ENCODE measurements at regions not wholly inside any gene's neighbourhood (a gene's known extent, or its start where the extent isn't known, plus 50 kb on each side); places are given as distances from the start of the nearest gene placed in this dataset.
"Not testable (repeated sequence)": the region's sequence is repeated elsewhere in the genome, so short reads cannot be mapped to it uniquely, and the experiment has no call there.

DNA sequence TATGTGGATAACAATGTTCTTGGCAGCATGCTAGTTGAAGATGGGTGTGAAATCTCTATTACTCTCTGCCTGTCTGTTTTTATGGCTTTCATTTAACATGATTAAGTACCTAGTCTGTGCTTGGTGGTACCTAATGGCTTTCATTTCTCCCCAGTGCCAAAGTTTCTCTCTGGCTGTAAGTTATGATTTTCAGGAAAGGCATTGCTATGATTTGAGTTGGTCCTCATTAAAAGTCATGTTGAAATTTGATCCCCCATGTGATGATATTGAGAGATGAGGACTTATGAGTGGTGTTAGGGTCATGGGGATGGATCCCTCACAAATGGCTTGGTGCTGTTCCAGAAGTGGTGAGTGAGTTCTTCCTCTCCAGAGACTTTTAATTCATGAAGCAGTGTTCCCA is 162.4 kb upstream of the IL15 start:
- no peaks in the 10 kb centered on the region for H3K27me3 Mint-ChIP-seq (ENCODE audit: low read depth)
- H3K4me3 Mint-ChIP-seq, result no peak overlapping the region
- no peak overlapping the region for H3K27ac Mint-ChIP-seq
- peaks cover 3% of the 10 kb centered on the region; the same call in 1 of the 2 replicates for H3K9me3 Mint-ChIP-seq
- ChIA-PET POLR2A (no interaction called here), CTCF (no interaction called here)
- DNase-seq (ENCODE audit: low spot score) (no peak), ATAC-seq (no peak)
- H3K36me3 Mint-ChIP-seq, result no peaks in the 10 kb centered on the region
- H3K4me1 Mint-ChIP-seq, result no peaks in the 10 kb centered on the region
- TF ChIP-seq GABPB1 (CRISPR knock-in tag; IDR thresholded peaks at IDR 0.05) (no peak), MXD4 (CRISPR knock-in tag; IDR thresholded peaks at IDR 0.05; ENCODE audit: borderline replicate concordance) (no peak), ZNF232 (CRISPR knock-in tag; IDR thresholded peaks at IDR 0.05) (no peak), RELA (CRISPR knock-in tag; IDR thresholded peaks at IDR 0.05; ENCODE audit: borderline replicate concordance) (no peak), ZNF121 (CRISPR knock-in tag; IDR thresholded peaks at IDR 0.05) (no peak), GTF2I (CRISPR knock-in tag; conservative IDR thresholded peaks at IDR 0.05) (no peak), MYBL2 (CRISPR knock-in tag; IDR thresholded peaks at IDR 0.05) (no peak), FOXK1 (CRISPR knock-in tag; IDR thresholded peaks at IDR 0.05) (no peak), TEAD1 (CRISPR knock-in tag; IDR thresholded peaks at IDR 0.05) (no peak), NFE2L1 (CRISPR knock-in tag; IDR thresholded peaks at IDR 0.05) (no peak), ZNF423 (CRISPR knock-in tag; IDR thresholded peaks at IDR 0.05) (no peak), CREM (CRISPR knock-in tag; IDR thresholded peaks at IDR 0.05) (no peak), GRHL2 (CRISPR knock-in tag; IDR thresholded peaks at IDR 0.05; ENCODE audit: insufficient replicate concordance, severe bottlenecking) (no peak)
- TF ChIP-seq, protein P1, sequence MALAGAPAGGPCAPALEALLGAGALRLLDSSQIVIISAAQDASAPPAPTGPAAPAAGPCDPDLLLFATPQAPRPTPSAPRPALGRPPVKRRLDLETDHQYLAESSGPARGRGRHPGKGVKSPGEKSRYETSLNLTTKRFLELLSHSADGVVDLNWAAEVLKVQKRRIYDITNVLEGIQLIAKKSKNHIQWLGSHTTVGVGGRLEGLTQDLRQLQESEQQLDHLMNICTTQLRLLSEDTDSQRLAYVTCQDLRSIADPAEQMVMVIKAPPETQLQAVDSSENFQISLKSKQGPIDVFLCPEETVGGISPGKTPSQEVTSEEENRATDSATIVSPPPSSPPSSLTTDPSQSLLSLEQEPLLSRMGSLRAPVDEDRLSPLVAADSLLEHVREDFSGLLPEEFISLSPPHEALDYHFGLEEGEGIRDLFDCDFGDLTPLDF (CRISPR knock-in tag; IDR thresholded peaks at IDR 0.05), result no peak
- TF ChIP-seq, protein P2, sequence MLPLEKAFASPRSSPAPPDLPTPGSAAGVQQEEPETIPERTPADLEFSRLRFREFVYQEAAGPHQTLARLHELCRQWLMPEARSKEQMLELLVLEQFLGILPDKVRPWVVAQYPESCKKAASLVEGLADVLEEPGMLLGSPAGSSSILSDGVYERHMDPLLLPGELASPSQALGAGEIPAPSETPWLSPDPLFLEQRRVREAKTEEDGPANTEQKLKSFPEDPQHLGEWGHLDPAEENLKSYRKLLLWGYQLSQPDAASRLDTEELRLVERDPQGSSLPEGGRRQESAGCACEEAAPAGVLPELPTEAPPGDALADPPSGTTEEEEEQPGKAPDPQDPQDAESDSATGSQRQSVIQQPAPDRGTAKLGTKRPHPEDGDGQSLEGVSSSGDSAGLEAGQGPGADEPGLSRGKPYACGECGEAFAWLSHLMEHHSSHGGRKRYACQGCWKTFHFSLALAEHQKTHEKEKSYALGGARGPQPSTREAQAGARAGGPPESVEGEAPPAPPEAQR (CRISPR knock-in tag; IDR thresholded peaks at IDR 0.05), result no peak
- TF ChIP-seq, protein P3, sequence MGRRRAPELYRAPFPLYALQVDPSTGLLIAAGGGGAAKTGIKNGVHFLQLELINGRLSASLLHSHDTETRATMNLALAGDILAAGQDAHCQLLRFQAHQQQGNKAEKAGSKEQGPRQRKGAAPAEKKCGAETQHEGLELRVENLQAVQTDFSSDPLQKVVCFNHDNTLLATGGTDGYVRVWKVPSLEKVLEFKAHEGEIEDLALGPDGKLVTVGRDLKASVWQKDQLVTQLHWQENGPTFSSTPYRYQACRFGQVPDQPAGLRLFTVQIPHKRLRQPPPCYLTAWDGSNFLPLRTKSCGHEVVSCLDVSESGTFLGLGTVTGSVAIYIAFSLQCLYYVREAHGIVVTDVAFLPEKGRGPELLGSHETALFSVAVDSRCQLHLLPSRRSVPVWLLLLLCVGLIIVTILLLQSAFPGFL (CRISPR knock-in tag; IDR thresholded peaks at IDR 0.05; ENCODE audit: borderline replicate concordance), result no peak
- TF ChIP-seq, protein P4, sequence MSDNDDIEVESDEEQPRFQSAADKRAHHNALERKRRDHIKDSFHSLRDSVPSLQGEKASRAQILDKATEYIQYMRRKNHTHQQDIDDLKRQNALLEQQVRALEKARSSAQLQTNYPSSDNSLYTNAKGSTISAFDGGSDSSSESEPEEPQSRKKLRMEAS (CRISPR knock-in tag; IDR thresholded peaks at IDR 0.05), result no peak
- TF ChIP-seq, protein P5, sequence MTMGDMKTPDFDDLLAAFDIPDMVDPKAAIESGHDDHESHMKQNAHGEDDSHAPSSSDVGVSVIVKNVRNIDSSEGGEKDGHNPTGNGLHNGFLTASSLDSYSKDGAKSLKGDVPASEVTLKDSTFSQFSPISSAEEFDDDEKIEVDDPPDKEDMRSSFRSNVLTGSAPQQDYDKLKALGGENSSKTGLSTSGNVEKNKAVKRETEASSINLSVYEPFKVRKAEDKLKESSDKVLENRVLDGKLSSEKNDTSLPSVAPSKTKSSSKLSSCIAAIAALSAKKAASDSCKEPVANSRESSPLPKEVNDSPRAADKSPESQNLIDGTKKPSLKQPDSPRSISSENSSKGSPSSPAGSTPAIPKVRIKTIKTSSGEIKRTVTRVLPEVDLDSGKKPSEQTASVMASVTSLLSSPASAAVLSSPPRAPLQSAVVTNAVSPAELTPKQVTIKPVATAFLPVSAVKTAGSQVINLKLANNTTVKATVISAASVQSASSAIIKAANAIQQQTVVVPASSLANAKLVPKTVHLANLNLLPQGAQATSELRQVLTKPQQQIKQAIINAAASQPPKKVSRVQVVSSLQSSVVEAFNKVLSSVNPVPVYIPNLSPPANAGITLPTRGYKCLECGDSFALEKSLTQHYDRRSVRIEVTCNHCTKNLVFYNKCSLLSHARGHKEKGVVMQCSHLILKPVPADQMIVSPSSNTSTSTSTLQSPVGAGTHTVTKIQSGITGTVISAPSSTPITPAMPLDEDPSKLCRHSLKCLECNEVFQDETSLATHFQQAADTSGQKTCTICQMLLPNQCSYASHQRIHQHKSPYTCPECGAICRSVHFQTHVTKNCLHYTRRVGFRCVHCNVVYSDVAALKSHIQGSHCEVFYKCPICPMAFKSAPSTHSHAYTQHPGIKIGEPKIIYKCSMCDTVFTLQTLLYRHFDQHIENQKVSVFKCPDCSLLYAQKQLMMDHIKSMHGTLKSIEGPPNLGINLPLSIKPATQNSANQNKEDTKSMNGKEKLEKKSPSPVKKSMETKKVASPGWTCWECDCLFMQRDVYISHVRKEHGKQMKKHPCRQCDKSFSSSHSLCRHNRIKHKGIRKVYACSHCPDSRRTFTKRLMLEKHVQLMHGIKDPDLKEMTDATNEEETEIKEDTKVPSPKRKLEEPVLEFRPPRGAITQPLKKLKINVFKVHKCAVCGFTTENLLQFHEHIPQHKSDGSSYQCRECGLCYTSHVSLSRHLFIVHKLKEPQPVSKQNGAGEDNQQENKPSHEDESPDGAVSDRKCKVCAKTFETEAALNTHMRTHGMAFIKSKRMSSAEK (CRISPR knock-in tag; IDR thresholded peaks at IDR 0.05; ENCODE audit: borderline replicate concordance), result no peak

DNA sequence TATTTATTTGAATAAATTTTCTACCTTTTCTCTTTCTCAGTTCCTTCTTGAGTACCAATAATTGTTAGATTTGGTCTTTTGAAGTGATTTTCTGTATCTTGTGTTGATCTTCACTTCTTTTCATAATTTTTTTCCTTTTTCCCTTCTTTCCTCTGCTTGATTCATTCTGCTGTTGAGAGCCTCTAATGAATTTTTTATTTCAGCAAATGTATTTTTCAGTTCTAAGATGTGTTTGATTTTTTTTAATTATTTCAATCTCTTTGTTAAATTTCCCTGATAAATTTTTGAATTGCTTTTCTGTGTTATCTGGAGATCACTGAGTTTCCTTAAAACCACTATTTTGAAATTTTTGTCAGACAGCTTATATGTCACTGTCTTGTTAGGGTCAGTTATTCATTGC is 155.4 kb upstream of the IL15 start:
- TF ChIP-seq ZNF121 (CRISPR knock-in tag; IDR thresholded peaks at IDR 0.05) (no peak), NFATC4 (CRISPR knock-in tag; IDR thresholded peaks at IDR 0.05) (no peak), HMGA2 (CRISPR knock-in tag; IDR thresholded peaks at IDR 0.05) (no peak)
- TF ChIP-seq, protein P6, sequence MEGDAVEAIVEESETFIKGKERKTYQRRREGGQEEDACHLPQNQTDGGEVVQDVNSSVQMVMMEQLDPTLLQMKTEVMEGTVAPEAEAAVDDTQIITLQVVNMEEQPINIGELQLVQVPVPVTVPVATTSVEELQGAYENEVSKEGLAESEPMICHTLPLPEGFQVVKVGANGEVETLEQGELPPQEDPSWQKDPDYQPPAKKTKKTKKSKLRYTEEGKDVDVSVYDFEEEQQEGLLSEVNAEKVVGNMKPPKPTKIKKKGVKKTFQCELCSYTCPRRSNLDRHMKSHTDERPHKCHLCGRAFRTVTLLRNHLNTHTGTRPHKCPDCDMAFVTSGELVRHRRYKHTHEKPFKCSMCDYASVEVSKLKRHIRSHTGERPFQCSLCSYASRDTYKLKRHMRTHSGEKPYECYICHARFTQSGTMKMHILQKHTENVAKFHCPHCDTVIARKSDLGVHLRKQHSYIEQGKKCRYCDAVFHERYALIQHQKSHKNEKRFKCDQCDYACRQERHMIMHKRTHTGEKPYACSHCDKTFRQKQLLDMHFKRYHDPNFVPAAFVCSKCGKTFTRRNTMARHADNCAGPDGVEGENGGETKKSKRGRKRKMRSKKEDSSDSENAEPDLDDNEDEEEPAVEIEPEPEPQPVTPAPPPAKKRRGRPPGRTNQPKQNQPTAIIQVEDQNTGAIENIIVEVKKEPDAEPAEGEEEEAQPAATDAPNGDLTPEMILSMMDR (IDR thresholded peaks at IDR 0.05), result no peak
- no peak overlapping the region for H3K27ac Mint-ChIP-seq
- no peak overlapping the region for H3K4me3 Mint-ChIP-seq
- no peak for DNase-seq (ENCODE audit: low spot score)
- POLR2A ChIA-PET, result no interaction called here
- no peaks in the 10 kb centered on the region for H3K27me3 Mint-ChIP-seq (ENCODE audit: low read depth)
- ATAC-seq, result no peak
- no peaks in the 10 kb centered on the region for H3K4me1 Mint-ChIP-seq
- peaks cover 50% of the 10 kb centered on the region for H3K9me3 Mint-ChIP-seq
- CTCF ChIA-PET, result no interaction called here
- peaks cover 30% of the 10 kb centered on the region for H3K36me3 Mint-ChIP-seq

DNA sequence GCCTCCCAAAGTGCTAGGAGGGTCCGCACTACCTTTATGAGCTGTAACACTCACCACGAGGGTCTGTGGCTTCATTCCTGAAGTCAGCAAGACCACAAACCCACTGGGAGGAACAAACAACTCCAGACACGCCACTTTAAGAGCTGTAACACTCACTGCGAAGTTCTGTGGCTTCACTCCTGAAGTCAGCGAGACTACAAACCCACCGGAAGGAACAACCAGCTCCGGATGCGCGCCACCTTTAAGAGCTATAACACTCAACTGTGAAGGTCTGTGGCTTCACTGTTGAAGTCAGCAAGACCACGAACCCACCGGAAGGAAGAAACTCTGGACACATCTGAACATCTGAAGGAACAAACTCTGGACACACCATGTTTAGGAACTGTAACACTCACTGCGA is 152.1 kb upstream of the IL15 start:
- H3K27me3 Mint-ChIP-seq (ENCODE audit: low read depth); POLR2A ChIA-PET; CTCF ChIA-PET; DNase-seq (ENCODE audit: low spot score); H3K4me3 Mint-ChIP-seq; H3K4me1 Mint-ChIP-seq; ATAC-seq; H3K27ac Mint-ChIP-seq: not testable (repeated sequence)
- H3K36me3 Mint-ChIP-seq, result peaks cover 30% of the 10 kb centered on the region
- peaks cover 51% of the 10 kb centered on the region for H3K9me3 Mint-ChIP-seq

Data from WTC11 (cell line).